SU-DHL-6 (cell line): ENCODE measurements at regions not wholly inside any gene's neighbourhood (a gene's known extent, or its start where the extent isn't known, plus 50 kb on each side); places are given as distances from the start of the nearest gene placed in this dataset.

Experiments
- H2AFZ ChIP-seq: fragments of 200-600 bp; sonication (generic); 2 replicates; pipeline ENCODE4 v1.6.1; 2014; ENCODE audit warnings: low read depth, mild to moderate bottlenecking, moderate library complexity, mixed read lengths, antibody characterized with exemption, low read length; ENCODE audit not compliant: severe bottlenecking
- H3F3A ChIP-seq: fragments of 200-600 bp; shearing (Covaris generic); 2 replicates; pipeline ENCODE4 v1.6.0; 2016; ENCODE audit warnings: antibody characterized with exemption, mild to moderate bottlenecking; ENCODE audit not compliant: insufficient read depth
- H3K27ac ChIP-seq: fragments of 200-600 bp; sonication (generic); 2 replicates; pipeline ENCODE4 v1.5.1; 2016; ENCODE audit warnings: low read depth, mild to moderate bottlenecking, low read length, moderate library complexity, mixed read lengths
- H3K27me3 ChIP-seq: fragments of 200-600 bp; sonication (generic), shearing (Covaris generic); 2 replicates; pipeline ENCODE4 v1.6.0; 2014; ENCODE audit warnings: mild to moderate bottlenecking, low read length
- H3K36me3 ChIP-seq: fragments of 200-600 bp; sonication (generic); 2 replicates; pipeline ENCODE4 v1.6.1; 2014; ENCODE audit warnings: mild to moderate bottlenecking, low read length, mixed read lengths
- H3K4me2 ChIP-seq: fragments of 300-600, 200-600 bp; shearing (Covaris generic), sonication (generic); 2 replicates; pipeline ENCODE4 v1.6.0; 2014; ENCODE audit warnings: low read length, low read depth, mild to moderate bottlenecking; ENCODE audit not compliant: poor library complexity, severe bottlenecking
- H3K4me3 ChIP-seq: fragments of 200-600 bp; sonication (generic); 2 replicates; pipeline ENCODE4 v1.5.1; 2014; ENCODE audit warnings: antibody characterized with exemption, low read length, mild to moderate bottlenecking, mixed read lengths; ENCODE audit not compliant: insufficient read depth, poor library complexity, severe bottlenecking
- H3K79me2 ChIP-seq: fragments of 200-600 bp; sonication (generic); 2 replicates; pipeline ENCODE4 v1.6.1; 2014; ENCODE audit warnings: mild to moderate bottlenecking, low read length, moderate library complexity; ENCODE audit not compliant: insufficient read depth
- H3K9ac ChIP-seq: fragments of 200-600 bp; sonication (generic); 2 replicates; pipeline ENCODE4 v1.7.0; 2014; ENCODE audit warnings: mild to moderate bottlenecking, low read length
- H3K9me2 ChIP-seq: fragments of 200-600 bp; sonication (generic); replicated peaks from 2 replicates; pipeline ENCODE4 v1.6.1; 2014; ENCODE audit warnings: low read length; ENCODE audit not compliant: insufficient read depth
- H3K9me3 ChIP-seq: fragments of 200-600 bp; sonication (generic); 2 replicates; pipeline ENCODE4 v1.6.1; 2014; ENCODE audit warnings: low read length, mixed read lengths; ENCODE audit not compliant: insufficient read depth
- H4K20me1 ChIP-seq: fragments of 200-600 bp; sonication (generic); 2 replicates; pipeline ENCODE4 v1.6.1; 2014; ENCODE audit warnings: low read depth, mild to moderate bottlenecking, antibody characterized with exemption, low read length, moderate library complexity, mixed read lengths
- EZH2phosphoT487 ChIP-seq: fragments of 200-600 bp; sonication (generic), shearing (Covaris generic); conservative IDR thresholded peaks from 2 replicates; pipeline ENCODE4 v1.6.1; 2018; ENCODE audit warnings: mild to moderate bottlenecking, antibody characterized with exemption, low read length, moderate library complexity, mixed read lengths
- TF ChIP-seq, protein P1 (sequence below): fragments of 200-600 bp; sonication (generic); IDR thresholded peaks from one replicate; pipeline ENCODE4 v1.5.1; 2017; ENCODE audit warnings: antibody characterized with exemption, mild to moderate bottlenecking, low read length, moderate library complexity; ENCODE audit not compliant: insufficient read depth, poor library complexity, severe bottlenecking

DNA sequence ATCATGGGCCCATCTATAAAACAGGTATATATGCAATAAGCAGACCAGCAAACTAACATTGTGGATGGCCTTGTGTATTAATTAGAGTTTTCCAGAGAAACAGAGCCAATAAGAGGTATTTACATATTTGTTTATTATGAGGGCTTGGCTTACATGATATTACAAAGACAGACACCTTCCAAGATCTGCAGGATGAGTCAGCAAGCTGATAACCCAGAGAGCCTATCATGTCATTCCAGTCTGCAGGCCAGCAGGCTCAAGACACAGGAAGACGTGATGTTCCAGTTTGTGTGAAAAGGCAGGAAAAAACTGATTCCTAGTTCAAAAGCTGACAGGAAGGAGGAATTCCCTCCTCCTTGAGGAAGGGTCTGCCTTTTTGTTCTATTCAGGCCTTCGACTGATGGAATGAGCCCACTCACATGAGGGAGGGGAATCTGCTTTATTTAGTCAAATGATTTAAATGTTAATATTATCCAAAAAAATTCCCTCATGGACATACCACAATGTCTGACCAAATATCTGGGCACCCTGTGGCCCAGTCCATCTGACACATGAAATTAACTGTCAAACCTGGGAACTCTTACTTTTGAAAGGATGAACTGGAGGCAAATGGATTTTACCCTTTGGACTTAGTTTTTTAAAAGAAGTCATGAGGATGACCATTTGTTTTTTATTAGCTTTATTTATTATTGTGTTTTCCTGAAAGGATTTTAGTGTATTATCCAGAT lies 161.2 kb upstream of the CHD1 start:
- no peak overlapping the region for H3K9ac ChIP-seq
- H3K36me3 ChIP-seq = no peaks in the 10 kb centered on the region
- no peak overlapping the region for H3K4me3 ChIP-seq
- no peaks in the 10 kb centered on the region for H3K9me3 ChIP-seq
- no peak overlapping the region for H2AFZ ChIP-seq
- no peak overlapping the region for H3K4me2 ChIP-seq
- no peak overlapping the region for H3K27ac ChIP-seq
- peaks cover 2% of the 10 kb centered on the region; the same call in 1 of the 2 replicates for H3K27me3 ChIP-seq
- no peaks in the 10 kb centered on the region for H3F3A ChIP-seq
- H4K20me1 ChIP-seq = no peaks in the 10 kb centered on the region
- TF ChIP-seq EZH2phosphoT487 = no peak
- TF ChIP-seq, protein P1, sequence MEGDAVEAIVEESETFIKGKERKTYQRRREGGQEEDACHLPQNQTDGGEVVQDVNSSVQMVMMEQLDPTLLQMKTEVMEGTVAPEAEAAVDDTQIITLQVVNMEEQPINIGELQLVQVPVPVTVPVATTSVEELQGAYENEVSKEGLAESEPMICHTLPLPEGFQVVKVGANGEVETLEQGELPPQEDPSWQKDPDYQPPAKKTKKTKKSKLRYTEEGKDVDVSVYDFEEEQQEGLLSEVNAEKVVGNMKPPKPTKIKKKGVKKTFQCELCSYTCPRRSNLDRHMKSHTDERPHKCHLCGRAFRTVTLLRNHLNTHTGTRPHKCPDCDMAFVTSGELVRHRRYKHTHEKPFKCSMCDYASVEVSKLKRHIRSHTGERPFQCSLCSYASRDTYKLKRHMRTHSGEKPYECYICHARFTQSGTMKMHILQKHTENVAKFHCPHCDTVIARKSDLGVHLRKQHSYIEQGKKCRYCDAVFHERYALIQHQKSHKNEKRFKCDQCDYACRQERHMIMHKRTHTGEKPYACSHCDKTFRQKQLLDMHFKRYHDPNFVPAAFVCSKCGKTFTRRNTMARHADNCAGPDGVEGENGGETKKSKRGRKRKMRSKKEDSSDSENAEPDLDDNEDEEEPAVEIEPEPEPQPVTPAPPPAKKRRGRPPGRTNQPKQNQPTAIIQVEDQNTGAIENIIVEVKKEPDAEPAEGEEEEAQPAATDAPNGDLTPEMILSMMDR = no peak
- no peaks in the 10 kb centered on the region for H3K9me2 ChIP-seq
- H3K79me2 ChIP-seq = no peaks in the 10 kb centered on the region

DNA sequence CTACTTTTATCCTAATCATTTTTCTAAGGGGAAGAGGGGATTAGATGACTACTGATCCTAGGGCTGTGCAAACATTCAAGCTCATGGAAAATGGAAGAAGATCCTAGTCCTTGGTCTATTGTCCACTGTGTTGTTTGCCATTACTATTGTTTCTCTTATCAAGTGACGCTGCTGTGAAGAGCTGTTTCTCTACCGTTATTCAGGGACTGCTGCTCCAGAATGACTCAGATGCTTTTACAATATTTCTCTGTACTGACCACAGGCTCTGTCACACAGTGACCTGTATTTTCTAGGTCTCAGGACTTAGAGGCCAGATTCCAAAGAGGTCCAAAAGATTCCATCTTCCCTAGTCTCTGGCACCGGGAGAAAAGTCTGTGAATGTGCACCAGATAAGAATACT lies 159.5 kb upstream of the CHD1 start:
- H3F3A ChIP-seq = no peaks in the 10 kb centered on the region
- no peaks in the 10 kb centered on the region for H3K9me3 ChIP-seq
- H3K27ac ChIP-seq = no peak overlapping the region
- H3K9me2 ChIP-seq = no peaks in the 10 kb centered on the region
- no peak overlapping the region for H3K4me3 ChIP-seq
- no peak overlapping the region for H2AFZ ChIP-seq
- no peaks in the 10 kb centered on the region for H4K20me1 ChIP-seq
- H3K36me3 ChIP-seq = no peaks in the 10 kb centered on the region
- H3K4me2 ChIP-seq = no peak overlapping the region
- TF ChIP-seq, protein P1 = no peak
- TF ChIP-seq EZH2phosphoT487 = no peak
- H3K27me3 ChIP-seq = no peaks in the 10 kb centered on the region
- H3K9ac ChIP-seq = no peak overlapping the region
- H3K79me2 ChIP-seq = no peaks in the 10 kb centered on the region

DNA sequence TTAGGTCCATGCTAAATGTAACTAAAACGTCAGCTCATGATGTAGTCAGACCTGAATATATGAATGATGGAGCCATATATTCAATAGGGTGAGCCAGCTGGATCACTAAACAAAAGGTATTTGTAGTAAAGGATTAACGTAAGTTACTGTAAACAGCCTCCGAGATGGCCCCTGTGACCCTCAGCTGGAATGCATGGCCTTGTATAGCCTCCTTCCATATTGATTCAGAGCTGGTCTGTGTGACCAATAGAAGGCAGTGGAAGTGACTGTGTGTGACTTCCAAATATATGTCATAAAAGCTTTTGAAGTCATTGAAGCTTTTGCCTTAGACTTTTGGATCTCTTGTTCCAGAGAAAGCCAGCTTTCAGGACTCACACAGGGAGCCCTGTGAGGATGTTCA lies 154.4 kb upstream of the CHD1 start:
- H3K9ac ChIP-seq = no peak overlapping the region
- no peak overlapping the region for H3K4me2 ChIP-seq
- H3K27me3 ChIP-seq = no peaks in the 10 kb centered on the region
- TF ChIP-seq, protein P1 = no peak
- no peak for TF ChIP-seq EZH2phosphoT487
- no peaks in the 10 kb centered on the region for H4K20me1 ChIP-seq
- H3K36me3 ChIP-seq = no peaks in the 10 kb centered on the region
- H3K27ac ChIP-seq = no peak overlapping the region
- no peaks in the 10 kb centered on the region for H3K9me3 ChIP-seq
- no peaks in the 10 kb centered on the region for H3K79me2 ChIP-seq
- H2AFZ ChIP-seq = no peak overlapping the region
- no peaks in the 10 kb centered on the region for H3K9me2 ChIP-seq
- no peak overlapping the region for H3K4me3 ChIP-seq
- no peaks in the 10 kb centered on the region for H3F3A ChIP-seq
